ENCODE measurements at regions not wholly inside any gene's neighbourhood (a gene's known extent, or its start where the extent isn't known, plus 50 kb on each side); places are given as distances from the start of the nearest gene placed in this dataset.

- DNase-seq: no peak
Observed at GRCh38 chr2:223701761-223702160, 99.6 kb upstream of the SCG2 start.

DNA sequence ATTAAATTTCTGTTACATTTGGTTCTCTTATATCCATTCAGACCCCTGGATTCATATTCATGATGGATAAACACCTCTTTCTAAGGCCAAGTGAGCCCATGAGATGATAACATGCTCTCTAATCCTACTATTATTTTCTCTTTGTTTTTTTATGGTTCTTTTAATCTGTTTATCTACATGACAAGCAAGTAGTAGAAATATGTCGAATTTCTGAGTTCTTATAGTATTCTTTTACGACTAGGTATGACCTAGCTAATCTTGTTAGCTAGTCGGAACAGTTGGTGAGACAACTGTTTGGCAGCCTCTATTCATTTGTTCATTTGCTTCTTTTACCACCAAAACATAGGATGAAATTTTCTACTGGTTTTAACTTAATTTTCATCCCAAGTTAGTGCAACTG, 98.1 kb upstream of the SCG2 start:
- no peak for DNase-seq

DNA sequence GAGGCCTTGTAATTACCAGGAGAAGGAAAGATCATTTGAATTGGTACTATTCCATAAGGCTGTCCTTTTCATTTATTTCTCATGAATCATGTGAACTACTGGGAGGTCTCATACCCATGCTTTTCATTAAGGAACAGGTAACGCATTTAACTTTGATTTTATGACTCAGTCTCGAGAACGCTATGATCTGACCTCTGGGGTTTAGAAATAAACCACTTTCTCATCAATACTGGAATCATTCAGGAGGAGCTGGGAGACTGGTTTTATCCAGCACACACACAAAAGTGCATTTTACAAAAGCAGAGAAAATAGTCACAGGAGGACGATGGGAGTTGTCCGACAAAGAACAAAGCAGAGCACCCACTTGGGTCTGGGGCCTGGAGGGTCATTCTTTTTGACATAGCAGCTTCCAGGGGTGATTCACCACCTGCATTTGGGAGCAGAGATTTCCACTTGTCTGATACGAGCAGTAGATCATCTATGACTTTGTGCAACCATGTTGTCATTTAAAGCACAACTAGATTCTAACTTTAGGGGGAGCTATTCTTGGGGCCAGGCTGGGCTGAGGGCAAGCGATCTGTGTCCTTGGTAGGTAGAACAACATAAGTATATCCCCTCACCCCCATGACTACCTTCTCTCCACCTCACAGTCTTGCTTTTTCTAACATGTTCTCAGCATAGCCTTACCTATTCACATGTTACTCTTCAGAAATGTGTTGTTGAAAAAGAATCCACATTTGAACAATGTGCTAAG, 95.9 kb upstream of the SCG2 start:
- DNase-seq: no peak

DNA sequence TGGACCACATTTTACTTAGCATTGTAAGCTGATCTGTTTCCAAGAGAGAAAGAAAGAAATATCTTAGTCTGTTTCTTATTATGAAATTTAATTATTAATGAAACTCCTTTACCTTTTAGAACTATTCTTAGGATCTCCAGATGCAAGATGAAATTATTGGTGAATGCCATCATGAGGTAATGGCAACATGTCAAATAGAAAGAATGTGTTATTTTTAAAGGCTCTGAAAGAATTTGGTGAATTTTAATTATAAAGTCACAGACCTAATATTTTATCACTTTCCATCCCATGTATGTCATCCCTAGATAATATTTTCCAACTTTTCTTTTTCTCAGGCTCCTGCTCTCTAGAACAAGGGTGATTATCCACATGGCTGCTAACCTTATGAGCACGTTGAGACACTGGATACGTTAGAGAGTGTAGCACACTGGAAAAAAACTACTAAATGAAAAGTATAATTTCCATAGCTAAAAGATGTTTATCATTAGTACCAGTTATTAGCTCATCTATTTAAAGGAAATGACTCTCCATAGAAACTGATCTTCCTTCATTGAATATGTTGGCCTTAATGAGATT, 95.2 kb upstream of the SCG2 start:
- DNase-seq: no peak

DNA sequence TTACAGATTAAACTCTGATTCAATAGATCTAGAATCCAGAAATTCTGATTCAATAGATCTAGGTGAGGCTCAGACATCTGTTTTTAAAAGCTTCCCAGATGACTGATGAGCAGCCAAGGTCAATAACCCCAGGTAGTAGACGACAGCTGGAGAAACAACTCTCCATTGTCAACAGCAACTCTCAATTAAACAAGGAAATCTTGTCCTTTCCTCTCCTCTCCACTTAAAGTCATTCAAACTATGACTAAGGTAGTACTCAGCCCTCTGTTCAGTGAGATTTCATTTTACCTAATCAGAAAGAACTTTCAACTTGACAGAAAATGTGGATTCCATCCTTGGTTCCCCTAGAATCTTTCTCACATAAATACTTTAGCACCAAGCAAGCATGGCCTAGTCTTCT, 94.6 kb upstream of the SCG2 start:
- DNase-seq: no peak

DNA sequence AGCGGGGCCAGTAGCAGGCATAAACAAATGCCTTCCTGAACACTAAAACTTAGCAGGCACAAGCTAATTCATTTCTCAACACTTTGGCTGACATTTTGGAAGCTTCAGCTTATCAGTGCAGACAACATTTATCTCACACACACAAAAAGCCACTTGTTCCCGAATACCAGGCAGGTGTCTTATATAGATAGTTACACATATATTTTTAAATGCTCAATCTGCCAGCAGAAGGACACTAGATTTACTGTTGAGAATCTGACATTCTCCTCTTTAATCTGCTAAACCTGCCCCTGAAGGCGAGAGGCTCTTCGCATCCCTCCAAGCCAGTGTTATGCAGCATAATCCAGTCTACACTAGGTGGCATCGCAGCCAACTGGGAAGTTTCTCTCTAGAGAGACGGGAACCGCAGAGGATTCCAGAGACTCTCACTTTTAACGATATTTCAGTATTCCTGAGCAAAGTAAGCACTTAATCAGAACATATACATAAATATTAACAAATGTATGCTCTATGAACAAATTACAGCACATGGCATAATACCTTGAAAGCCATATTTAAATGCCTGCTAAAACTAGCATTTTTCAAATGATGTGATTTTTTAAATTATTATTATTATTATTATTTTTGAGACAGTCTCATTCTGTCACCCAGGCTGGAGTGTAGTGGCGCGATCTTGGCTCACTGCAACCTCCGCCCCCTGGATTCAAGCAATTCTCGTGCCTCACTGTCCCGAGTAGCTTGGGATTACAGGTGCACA, 90.2 kb upstream of the SCG2 start:
- DNase-seq: peak in 24 of 51 donors; percentile 0 to 45 (median 16)

GRCh38 chr2:223688094-223688835, 86.1 kb upstream of the SCG2 start:
- DNase-seq: peak in 6 of 51 donors; percentile 1 to 16 (median 8)

DNA sequence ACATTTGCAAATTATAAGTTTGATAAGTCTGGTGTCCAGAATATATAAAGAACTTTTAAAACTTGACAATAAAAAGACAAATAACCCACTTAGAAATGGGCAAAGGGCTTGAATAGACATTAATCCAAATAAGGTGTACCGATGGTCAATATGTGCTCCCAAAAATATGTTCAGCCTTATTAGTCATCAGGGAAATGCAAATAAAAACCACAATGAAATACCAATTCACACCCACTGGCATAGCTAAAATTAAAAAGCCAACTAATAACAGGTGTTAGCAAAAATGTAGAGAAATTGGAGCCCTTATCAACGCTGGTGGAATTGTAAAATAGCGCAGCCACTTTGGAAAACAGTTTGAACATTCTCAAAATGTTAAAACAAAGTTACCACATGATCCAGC, 79.0 kb upstream of the SCG2 start:
- no peak for DNase-seq

GRCh38 chr2:223674998-223675609, 72.9 kb upstream of the SCG2 start:
- no peak for DNase-seq

- no peak for DNase-seq
Observed at GRCh38 chr2:223669453-223670225, 67.5 kb upstream of the SCG2 start.

GRCh38 chr2:223668302-223668998, 66.3 kb upstream of the SCG2 start:
- DNase-seq: no peak

GRCh38 chr2:223654384-223654915, 52.3 kb upstream of the SCG2 start:
- DNase-seq: no peak

DNA sequence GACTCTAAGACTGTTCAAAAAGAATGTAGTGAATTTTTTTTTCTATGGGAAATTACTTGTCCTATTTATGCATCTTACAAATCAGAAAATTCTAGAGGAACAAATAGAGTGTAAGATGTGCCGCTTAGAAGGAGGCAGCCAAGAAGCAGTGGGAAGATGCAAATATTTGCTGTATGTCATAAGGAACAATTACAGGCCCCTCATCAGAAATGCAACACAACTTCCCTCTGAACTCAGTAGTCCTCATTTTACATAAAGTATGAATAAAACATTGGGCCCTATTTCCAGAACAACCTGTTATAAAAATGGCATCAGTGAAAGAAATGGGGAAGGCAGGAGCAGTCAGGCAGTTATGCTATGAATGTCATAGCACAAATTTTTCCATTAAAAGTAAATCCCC, 50.7 kb upstream of the SCG2 start:
- no peak for DNase-seq

- no peak for DNase-seq
Observed at GRCh38 chr2:223652122-223652521, 50.0 kb upstream of the SCG2 start.

All from hypothalamus (tissue), 51 donors.